HL-60/S4 treated with retinoic acid at 250 ng/mL for 4 days and 3 days (cell line): ENCODE measurements at regions not wholly inside any gene's neighbourhood (a gene's known extent, or its start where the extent isn't known, plus 50 kb on each side); places are given as distances from the start of the nearest gene placed in this dataset.

Source experiments
- in situ Hi-C: fragments of 300-500 bp; cut with MboI; formaldehyde crosslinking; loops from 2 replicates; pipeline ENCODE4 v1.7.0; 2022; ENCODE audit warnings: low sequenced_read_pairs

DNA sequence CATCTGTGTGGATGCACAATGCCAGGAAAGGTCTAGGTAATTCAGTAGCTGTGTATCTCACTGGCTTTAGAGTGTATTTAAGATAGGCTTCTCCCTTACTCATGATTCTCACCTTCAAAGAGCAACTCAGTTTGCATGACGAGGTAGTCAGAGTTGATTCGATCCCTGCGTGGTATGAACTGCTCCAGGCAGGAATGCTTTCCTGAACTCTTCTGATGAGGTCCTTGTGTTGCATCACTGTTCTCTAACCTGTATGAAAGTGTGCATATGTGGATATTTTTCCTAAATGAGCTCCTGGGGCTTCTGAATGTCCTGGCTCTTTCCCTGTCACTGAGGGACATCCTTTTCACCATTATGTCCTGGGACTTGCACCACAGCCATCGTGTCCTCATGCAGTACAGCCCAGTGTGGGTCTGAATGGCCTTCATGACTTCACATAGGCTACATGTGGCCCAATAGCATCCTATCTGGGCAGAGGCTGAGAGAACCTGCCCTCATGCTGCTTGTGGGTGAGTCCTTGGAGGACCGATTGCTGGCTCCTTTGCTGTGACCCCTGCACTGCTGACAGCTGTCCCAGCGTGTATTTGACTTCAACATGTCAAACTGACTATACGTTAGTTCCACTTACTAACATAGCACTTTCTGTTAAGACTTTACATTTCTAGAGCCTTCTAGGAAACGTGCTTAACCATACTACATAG, 65.3 kb upstream of the WDR1 start:
- in situ Hi-C loops: no loop called here

DNA sequence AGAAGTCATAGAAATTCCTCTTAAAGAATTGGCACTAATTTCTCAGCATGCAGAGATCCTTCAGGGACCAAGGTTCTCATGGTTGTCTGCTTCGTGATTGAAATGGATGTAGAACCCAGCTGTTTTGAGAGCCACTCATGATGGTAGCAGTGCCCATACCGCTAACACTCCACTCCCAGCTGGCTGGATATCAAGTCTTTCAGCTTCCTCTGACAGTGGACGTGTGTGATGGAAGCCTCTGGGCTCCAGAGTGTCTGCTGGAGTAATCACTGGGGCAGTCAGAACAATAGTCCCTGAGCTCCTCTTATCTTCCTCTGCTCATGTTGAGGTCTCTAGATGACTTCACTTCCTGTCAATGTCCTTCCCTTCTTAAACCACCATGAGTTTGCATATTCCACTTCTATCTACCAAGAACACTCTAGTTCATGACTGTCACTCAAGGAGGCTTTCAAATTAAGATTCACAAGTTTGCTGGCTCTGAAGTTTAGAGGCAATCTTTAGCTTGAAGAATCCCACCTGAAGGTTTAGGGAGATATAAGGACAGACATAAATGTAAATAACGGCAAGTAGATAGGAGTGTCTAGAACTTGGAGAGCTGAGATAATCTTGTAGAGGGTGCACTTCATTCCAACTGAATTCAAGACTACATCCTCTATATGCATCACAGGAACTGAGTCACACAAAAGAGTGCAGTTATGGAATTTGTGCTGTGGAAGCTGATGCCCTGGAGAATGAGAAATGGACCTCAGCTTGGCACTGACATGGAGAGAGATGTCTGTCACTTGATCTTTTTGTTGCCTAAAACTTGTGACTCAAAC, 64.5 kb upstream of the WDR1 start:
- in situ Hi-C loops: no loop called here

DNA sequence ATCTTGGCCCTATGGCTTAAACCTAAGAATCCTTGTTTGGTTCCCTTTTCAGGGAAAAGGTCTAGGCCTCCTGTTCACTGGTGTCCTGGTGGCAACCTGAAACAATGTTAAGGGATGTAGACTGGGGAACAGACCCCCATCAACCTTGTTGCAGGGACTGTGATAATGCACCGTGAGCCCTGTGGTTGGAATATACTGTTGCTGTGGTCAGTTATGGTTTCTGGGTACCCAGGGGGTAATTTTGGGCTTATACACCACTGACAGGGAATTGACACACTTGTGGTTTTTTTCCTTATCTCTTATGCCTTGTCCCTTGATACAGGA, 64.0 kb upstream of the WDR1 start:
- in situ Hi-C loops: no loop called here

DNA sequence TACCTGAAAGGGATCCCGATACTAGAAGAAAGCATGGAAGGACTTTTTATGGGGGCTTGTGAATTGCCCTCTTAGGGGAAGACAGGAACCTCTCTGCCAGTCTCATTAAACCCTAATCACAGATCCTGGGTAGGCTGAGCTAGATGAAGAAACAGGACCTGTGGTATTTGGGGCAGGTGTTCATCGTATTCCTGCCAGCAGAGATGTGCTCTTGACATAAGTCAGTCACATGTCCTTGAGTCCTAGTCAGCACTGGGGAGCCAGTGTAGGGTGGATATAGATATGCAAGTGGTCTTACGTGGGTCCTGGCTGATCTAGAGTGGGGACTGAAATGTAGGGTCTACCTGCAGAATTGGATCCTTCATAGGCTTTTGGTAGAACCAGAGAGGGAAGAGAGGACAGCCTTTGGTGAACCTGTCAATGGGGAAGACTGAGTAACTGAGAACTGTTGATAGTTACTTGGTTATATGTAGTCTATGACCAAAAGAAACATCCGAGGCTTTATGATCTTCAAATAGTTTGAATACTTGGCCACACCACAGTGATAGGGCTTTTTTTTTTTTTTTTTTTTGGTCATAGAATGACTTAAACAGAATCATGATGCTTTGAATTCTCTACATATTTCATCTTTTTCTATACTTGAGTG, 63.5 kb upstream of the WDR1 start:
- in situ Hi-C loops: no loop called here

DNA sequence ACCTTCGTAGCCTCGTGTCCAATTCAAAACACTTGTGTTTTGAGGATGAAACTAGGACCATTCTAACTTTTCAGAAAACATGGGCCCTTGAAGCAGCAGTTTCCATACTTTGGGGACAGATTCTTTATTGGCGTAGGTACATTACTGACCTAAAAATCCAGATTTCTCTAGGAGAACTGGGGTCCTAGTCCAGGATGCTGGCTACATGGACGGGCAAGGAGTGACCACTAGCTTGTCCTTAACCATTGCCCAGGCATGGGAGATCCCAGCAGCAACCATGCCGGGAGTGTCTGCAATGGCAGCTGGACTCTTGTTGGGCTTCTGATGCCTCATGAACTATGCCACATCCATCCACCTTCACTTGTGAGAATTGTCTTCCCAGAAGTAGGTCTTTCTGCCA, 62.2 kb upstream of the WDR1 start:
- in situ Hi-C loops: no loop called here

DNA sequence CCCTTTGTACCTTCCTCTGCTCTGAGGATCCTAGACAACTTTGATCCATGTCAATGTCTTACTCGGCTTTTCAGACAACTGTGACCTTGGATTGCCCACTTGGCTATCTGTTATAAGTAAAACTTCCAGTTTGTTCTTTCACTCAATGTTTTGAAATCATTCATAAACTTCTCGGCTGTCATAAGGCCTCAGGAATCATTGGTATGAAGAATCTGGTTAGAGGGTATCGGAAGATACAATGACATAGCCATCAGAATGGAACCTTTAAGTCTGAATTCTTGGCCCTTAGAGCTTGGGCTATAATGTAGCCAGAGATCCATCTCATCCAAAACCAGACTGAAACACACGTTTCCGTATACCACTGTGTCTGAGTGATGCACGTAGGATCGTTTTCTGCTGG, 59.0 kb upstream of the WDR1 start:
- in situ Hi-C loops: no loop called here

DNA sequence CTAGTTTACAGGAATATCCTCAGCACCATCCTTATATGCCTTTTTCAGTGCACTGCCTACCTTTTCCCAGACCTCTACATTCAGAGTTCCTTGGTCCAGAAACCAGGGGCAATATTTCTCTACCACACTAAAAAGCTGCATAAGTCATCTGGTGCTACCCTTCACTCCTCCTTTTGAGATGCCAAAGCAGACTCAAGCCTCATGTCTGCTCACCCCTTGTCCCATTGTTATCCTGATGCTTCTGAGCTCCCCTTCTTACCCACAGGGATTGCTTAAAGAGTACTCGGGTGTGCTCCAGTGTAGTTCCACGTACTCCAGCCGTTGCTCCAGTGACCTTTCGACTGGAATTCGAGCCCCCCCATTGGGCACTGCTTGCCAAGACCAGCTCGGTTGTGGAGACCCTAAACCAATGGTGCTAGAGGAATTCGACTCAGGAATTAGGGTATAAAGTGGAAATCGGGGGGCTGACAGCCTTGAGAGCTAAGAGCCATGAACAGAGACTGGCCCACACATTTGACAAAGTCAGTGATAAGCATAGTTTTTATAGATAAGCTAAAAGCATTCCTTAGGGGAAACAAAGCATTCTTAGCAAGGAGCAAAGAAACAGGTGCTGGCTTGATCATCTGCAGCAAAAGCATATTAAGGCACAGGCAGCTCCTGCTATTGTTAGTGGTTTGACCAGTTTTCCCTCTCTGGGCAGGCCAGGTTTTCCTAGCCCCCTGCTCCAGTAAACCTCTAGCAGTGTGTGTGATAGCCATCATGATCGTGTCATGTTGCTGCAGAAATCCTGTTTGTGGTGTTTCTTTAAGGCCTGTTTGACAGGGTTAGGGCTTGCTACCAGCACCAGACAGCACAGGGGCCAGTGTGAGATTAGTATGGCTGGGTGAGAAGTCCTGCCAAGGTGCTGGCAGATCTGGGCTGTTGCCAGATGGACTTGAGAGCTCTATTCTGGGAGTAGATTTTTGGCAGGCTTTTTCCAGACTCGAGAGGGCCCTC, 57.5 kb upstream of the WDR1 start:
- in situ Hi-C loops: loop anchor here (25.0 kb wide), 2 partner anchors 213 to 363 kb away; no protein-coding TSS in a partner anchor

DNA sequence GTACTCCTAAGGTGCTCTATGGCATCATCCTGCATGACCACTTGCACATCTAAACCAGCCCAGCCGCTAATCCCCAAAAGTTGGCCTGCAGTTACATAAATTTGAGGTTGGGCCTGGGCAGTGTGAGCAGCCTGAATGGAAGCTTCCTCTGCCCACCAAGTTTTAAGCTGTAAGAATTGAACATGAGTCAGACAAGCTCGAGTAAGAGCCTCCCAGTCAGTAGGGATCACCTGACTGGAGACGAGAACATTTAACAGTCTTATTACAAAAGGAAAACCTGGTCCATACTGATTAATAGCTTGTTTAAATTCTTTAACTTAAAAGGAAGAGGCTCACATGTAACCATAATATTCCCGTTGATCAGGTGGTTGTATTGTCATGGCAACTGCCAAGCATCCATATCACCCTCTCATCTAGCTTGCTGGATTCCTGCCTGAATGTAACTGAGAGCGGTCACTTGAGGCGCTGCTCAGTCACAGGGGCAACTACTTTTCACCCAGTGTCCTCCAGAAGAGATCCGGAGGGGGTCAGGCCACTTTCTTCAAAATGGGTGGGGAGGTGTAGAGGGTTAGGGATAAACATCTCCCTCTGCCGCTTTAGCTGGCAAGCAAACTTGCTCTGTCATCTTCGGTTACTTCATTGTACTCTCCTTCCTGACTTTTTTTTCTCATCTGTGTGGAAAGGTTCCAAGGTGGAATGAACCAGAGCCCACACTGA, 56.6 kb upstream of the WDR1 start:
- in situ Hi-C loops: loop anchor here (25.0 kb wide), 2 partner anchors 214 to 364 kb away; no protein-coding TSS in a partner anchor

DNA sequence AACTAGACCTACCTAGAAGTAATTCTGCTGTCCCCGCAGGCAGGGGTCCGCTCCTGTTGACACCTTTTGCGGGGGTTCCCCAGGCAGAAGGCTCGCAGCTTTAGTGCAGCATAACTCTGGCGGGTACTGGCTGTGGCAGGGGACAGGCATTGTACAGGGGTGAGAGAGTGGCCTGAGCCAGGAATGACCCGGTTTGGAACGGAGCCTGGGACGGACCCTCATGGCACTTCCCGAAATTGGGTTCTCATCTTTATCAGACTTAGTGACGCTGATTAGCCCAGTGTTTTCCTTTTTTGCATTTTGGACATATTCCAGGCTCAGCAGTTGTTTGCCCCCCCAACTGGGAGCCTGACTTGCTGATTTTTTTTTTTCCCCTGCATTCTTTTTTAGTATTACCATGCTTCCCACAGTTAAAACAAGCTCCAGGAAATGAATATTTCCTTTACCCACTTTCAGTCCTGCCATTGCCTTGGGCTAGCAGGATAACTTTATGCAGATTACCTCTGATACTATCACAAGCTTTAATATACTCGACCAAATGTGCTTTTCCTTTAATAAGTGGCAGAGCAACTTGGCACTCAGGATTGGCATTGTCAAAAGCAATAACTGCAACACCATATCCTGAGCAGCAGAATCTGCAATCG, 55.8 kb upstream of the WDR1 start:
- in situ Hi-C loops: loop anchor here (25.0 kb wide), 2 partner anchors 215 to 365 kb away; no protein-coding TSS in a partner anchor

DNA sequence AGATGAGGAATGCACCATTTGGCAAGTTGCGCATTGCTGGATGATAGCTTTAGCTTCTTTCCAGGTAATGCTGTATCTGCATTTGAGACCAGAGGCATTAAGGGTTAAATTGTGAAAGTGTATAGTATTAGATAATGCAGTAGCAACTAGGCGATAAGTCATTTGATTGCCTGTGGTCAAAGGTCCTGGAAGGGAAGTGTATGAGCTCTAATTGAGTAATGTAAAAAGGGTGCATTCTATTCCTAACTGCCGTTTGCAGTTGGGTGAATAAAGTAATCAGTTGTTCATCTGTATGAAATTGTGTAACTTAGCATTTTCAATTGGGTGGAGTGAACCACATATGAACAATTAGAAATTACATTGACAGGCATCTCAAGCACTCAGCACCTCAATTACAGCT, 54.5 kb upstream of the WDR1 start:
- in situ Hi-C loops: loop anchor here (25.0 kb wide), 2 partner anchors 216 to 366 kb away; no protein-coding TSS in a partner anchor

DNA sequence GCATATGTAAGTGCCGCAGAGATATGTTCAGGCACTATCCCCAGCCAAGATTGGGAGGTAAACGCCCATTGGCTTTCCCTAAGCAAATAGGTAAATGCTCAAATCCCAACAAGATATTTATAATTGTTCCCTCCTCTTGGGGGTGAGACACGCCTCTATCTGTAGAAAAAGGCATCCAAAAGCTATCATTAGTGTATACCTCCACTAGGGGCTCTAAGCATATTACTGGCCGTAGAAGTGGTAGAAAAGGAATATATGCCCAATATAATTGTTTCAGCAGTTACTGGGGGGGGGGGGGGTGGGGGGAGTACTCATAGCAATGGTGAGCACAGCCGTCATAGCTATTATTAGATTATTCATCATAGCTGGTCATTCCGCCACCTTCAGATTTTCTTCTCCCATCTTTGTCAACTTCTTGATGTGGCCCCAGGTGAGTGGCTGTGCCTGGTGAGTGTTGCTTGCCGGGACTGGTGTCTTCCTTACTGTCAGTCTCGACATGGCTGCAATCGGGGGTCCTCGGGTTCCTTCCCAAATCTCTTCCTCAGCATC, 53.3 kb upstream of the WDR1 start:
- in situ Hi-C loops: loop anchor here (25.0 kb wide), 2 partner anchors 217 to 367 kb away; no protein-coding TSS in a partner anchor

DNA sequence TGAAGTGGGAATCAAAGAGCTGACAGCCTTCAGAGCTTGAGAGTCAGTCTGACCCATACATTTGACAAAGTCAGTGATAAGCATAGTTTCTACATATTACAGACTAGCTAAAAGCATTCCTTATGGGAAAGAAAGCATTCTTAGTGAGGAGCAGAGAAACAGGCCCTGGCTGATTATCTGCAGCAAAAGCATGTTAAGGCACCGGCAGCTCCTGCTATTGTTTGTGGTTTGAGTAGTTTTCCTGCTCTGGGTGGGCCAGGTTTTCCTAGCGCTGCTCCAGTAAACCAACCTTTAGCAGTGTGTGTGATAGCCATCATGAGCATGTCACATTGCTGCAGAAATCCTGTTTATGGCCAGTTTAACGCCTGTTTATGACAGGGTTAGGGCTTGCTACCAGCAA, 51.6 kb upstream of the WDR1 start:
- in situ Hi-C loops: loop anchor here (25.0 kb wide), 2 partner anchors 219 to 369 kb away; no protein-coding TSS in a partner anchor

DNA sequence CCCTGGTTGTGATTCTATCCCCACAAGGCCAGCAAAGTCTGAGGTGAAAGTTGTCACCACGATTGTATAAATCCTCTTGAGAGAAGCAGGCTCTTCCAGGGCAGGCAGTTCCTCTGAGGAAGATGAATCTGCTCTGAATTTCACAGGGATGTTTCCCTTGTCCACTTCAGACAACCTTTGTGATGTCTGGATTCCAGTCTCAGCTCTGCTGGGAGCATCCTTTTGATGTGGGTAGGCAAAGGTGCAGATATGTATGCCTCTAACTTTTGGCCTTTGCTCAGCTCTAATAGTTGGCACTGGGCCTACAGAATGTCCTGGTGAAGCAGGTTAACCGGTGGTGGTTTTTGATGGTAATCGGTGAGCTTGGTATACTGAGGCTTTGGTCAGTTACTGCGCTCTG, 50.6 kb upstream of the WDR1 start:
- in situ Hi-C loops: loop anchor here (25.0 kb wide), 2 partner anchors 220 to 370 kb away; no protein-coding TSS in a partner anchor
